HepG2 (cell line): ENCODE measurements at regions not wholly inside any gene's neighbourhood (a gene's known extent, or its start where the extent isn't known, plus 50 kb on each side); places are given as distances from the start of the nearest gene placed in this dataset.

ENCODE experiments used
- ATAC-seq: fragments of 200-7000 bp; cut with Tn5 transposase; 3 replicates; pipeline ENCODE4 v1.9.1; 2020; ENCODE audit warnings: mild to moderate bottlenecking, moderate library complexity
- BruUV-seq: library from RNA; stranded (reverse); fragments of 400-500 nt; replicated peaks from 2 replicates; lab custom pipeline; 2021; lab: Mats Ljungman, UMichigan
- CTCF ChIA-PET: fragments of 300-600 bp; formaldehyde crosslinking; extraction: SDS; loops from one replicate; lab custom pipeline; 2021; ENCODE audit warnings: low total read pairs, inconsistent platforms, low intra/inter-chr PET ratio; lab: Yijun Ruan, JAX
- POLR2A ChIA-PET: fragments of 350-600 bp; sonication (Branson Sonifier 250); formaldehyde crosslinking; loops from one replicate; lab custom pipeline; 2020; ENCODE audit warnings: antibody characterized with exemption, inconsistent platforms; lab: Yijun Ruan, JAX
- DNase-seq: peaks from one replicate; pipeline ENCODE4 v3.0.0-alpha.2; 2015; ENCODE audit warnings: low spot score
- FAIRE-seq: peaks from 3 replicates; lab custom pipeline; 2011; peaks lifted over from hg19 to GRCh38; lab: Jason Lieb, UNC
- H2AFZ ChIP-seq: one replicate; pipeline ENCODE4 v1.6.1; 2011; ENCODE audit warnings: low read length, inconsistent platforms
- H3K27ac ChIP-seq: fragments of 300-600 bp; 3 replicates; pipeline ENCODE4 v1.8.0; 2011; ENCODE audit warnings: mixed run types, mild to moderate bottlenecking, mixed read lengths, low read length, inconsistent platforms; ENCODE audit not compliant: insufficient read depth; ENCODE audit errors: extremely low read length
- H3K27me3 ChIP-seq, 2 experiments: fragments of 200-600 bp in 1 of 2; 2 replicates in 1 of 2; 3 replicates in 1 of 2; pipeline versions ENCODE4 v1.6.0 to v1.8.0; 2011; ENCODE audit warnings: low read length in 2 of 2, mild to moderate bottlenecking in 2 of 2, moderate library complexity in 2 of 2, inconsistent platforms in 1 of 2; ENCODE audit not compliant: insufficient read depth in 2 of 2, control insufficient read depth in 1 of 2
- H3K36me3 ChIP-seq, 2 experiments: fragments of 200-600 bp in 1 of 2; replicated peaks in 1 of 2; 2 replicates in 1 of 2; 3 replicates in 1 of 2; pipeline versions ENCODE4 v1.5.1 to v1.8.0; 2011; ENCODE audit warnings: low read length in 2 of 2, inconsistent platforms in 1 of 2; ENCODE audit not compliant: insufficient read depth in 2 of 2, control insufficient read depth in 1 of 2
- H3K4me1 ChIP-seq: 2 replicates; pipeline ENCODE4 v1.5.1; 2012; ENCODE audit warnings: low read length, inconsistent platforms; ENCODE audit not compliant: insufficient read depth
- H3K4me2 ChIP-seq: 2 replicates; pipeline ENCODE4 v1.6.0; 2011; ENCODE audit warnings: low read depth, low read length, inconsistent platforms
- H3K4me3 ChIP-seq, 3 experiments: fragments of 200-600 bp in 1 of 3; sonication (generic), shearing (Covaris generic) in 1 of 3; replicated peaks in 1 of 3; 2 replicates each; pipeline ENCODE4 v1.5.1; 2011 to 2016; ENCODE audit warnings: low read length in 3 of 3, inconsistent platforms in 2 of 3, low read depth in 2 of 3, mild to moderate bottlenecking in 2 of 3, control low read depth in 1 of 3, mixed read lengths in 1 of 3; ENCODE audit not compliant: insufficient read depth in 1 of 3
- H3K79me2 ChIP-seq: one replicate; pipeline ENCODE4 v1.6.1; 2011; ENCODE audit warnings: low read length, inconsistent platforms; ENCODE audit not compliant: insufficient read depth
- H3K9ac ChIP-seq: 2 replicates; pipeline ENCODE4 v1.6.0; 2011; ENCODE audit warnings: mild to moderate bottlenecking, low read depth, low read length, inconsistent platforms; ENCODE audit not compliant: insufficient read depth
- H3K9me3 ChIP-seq: 2 replicates; pipeline ENCODE4 v1.5.1; 2012; ENCODE audit warnings: mild to moderate bottlenecking, low read length
- H4K20me1 ChIP-seq: 2 replicates; pipeline ENCODE4 v1.6.0; 2011; ENCODE audit warnings: inconsistent platforms, mild to moderate bottlenecking, low read length, moderate library complexity; ENCODE audit not compliant: insufficient read depth
- CBX1 ChIP-seq: IDR thresholded peaks from one replicate; pipeline ENCODE4 v1.6.1; 2016; ENCODE audit warnings: antibody characterized with exemption, low read depth
- FOXA1 ChIP-seq, 2 experiments: fragments of 450-650 bp in 1 of 2; sonication (generic) in 1 of 2; formaldehyde crosslinking in 1 of 2; IDR thresholded peaks; 2 replicates each; pipeline versions ENCODE4 v1.4.0 to v1.6.1; 2016 to 2020; ENCODE audit warnings: missing genetic modification reagents in 1 of 2
- MIXL1 ChIP-seq: IDR thresholded peaks from 2 replicates; pipeline ENCODE4 v1.6.1; 2016
- NKX3-1 ChIP-seq: sonication (generic); formaldehyde crosslinking; IDR thresholded peaks from 2 replicates; pipeline ENCODE4 v1.5.0; 2020; ENCODE audit warnings: missing genetic modification reagents
- PAX8 ChIP-seq: sonication (generic); formaldehyde crosslinking; IDR thresholded peaks from 2 replicates; pipeline ENCODE4 v1.8.0; 2022; ENCODE audit warnings: mild to moderate bottlenecking, missing genetic modification reagents, borderline replicate concordance
- SALL1 ChIP-seq: sonication (generic); formaldehyde crosslinking; IDR thresholded peaks from 2 replicates; pipeline ENCODE4 v1.8.0; 2022; ENCODE audit warnings: mild to moderate bottlenecking, missing genetic modification reagents
- SKIL ChIP-seq: sonication (generic); formaldehyde crosslinking; IDR thresholded peaks from 2 replicates; pipeline ENCODE4 v1.8.0; 2022; ENCODE audit warnings: missing genetic modification reagents, mild to moderate bottlenecking, moderate library complexity, borderline replicate concordance
- SNAPC2 ChIP-seq: sonication (generic); formaldehyde crosslinking; IDR thresholded peaks from 2 replicates; pipeline ENCODE4 v1.8.1; 2022; ENCODE audit warnings: mild to moderate bottlenecking, missing genetic modification reagents
- YY1 ChIP-seq: IDR thresholded peaks from 2 replicates; pipeline ENCODE4 v1.6.1; 2011; ENCODE audit warnings: low read length, low read depth, moderate library complexity, mild to moderate bottlenecking; ENCODE audit not compliant: insufficient read depth, insufficient replicate concordance
- ZBTB21 ChIP-seq: sonication (generic); formaldehyde crosslinking; IDR thresholded peaks from 2 replicates; pipeline ENCODE4 v1.4.0; 2020; ENCODE audit warnings: missing genetic modification reagents
- ZBTB25 ChIP-seq: IDR thresholded peaks from 2 replicates; pipeline ENCODE4 v1.6.1; 2018; ENCODE audit warnings: missing genetic modification reagents
- ZNF101 ChIP-seq: sonication (generic); formaldehyde crosslinking; IDR thresholded peaks from 2 replicates; pipeline ENCODE4 v1.4.0; 2020; ENCODE audit warnings: mild to moderate bottlenecking, low read depth, missing genetic modification reagents, borderline replicate concordance
- ZNF234 ChIP-seq: sonication (generic); formaldehyde crosslinking; conservative IDR thresholded peaks from 2 replicates; pipeline ENCODE4 v1.5.1; 2020; ENCODE audit warnings: mild to moderate bottlenecking, missing genetic modification reagents
- ZNF276 ChIP-seq: sonication (generic); formaldehyde crosslinking; IDR thresholded peaks from 2 replicates; pipeline ENCODE4 v1.4.0; 2020; ENCODE audit warnings: mild to moderate bottlenecking, low read depth, missing genetic modification reagents
- ZNF354B ChIP-seq: sonication (generic); formaldehyde crosslinking; IDR thresholded peaks from 2 replicates; pipeline ENCODE4 v1.8.0; 2022; ENCODE audit warnings: mild to moderate bottlenecking, missing genetic modification reagents
- ZNF382 ChIP-seq: sonication (generic); formaldehyde crosslinking; IDR thresholded peaks from 2 replicates; pipeline ENCODE4 v1.5.0; 2020; ENCODE audit warnings: missing genetic modification reagents, mild to moderate bottlenecking, borderline replicate concordance
- WGBS: methylation state at CpG from one replicate; pipeline ENCODE4 v1.1.6; 2017; ENCODE audit warnings: low lambda C conversion rate; 5-methylcytosine and 5-hydroxymethylcytosine counted together
- in situ Hi-C: cut with HindIII; loops from 2 replicates; pipeline ENCODE4 v1.10.0; 2017; ENCODE audit warnings: low pct_unique_long_range_greater_than_20kb; ENCODE audit not compliant: extremely low pct_ligation_motif_present
- intact Hi-C: fragments of 100-400 bp; cut with micrococcal nuclease; formaldehyde crosslinking; loops from one replicate; pipeline ENCODE4 v1.10.0; 2022; ENCODE audit not compliant: unreplicated experiment
- TF ChIP-seq, protein P1 (sequence below): sonication (generic); formaldehyde crosslinking; IDR thresholded peaks from 2 replicates; pipeline ENCODE4 v1.8.0; 2022; ENCODE audit warnings: missing genetic modification reagents, low read depth, mild to moderate bottlenecking, borderline replicate concordance

DNA sequence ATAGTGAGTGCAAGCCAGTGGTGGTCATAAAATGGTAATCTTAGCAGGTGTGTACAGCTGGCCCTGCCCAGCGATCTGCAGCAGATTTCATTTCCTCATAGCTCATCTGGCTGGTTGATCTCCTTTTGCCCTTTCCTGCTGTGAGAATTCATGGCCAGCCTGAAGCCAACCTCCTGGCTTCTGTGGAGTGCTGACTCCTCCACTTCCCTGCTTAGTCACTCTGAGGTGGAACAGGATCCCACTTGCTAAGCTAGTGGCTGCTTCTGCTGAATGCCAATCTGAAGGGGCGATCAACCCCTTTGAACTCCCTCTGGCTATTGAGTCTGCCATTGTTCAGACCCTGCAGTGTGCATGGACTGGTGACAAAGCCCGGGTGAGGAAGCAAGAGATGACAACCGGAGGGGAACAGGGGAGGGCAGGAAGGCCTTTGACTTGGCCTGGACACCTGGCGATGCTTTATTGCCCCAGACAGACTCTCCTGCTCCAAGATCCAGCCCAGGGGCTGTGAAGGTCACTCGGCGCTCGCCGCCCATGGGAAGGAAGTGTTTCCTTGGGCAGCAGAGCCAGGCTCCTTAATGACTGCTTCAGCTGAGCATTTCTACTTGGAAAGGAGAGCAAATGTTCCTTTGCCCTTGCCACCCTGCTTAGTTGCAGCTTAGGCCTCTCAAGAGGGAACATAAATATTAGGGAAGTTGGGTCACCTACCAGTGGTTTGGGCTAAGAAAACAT, 341.1 kb downstream of the ZSWIM6 start (continued):
- TF ChIP-seq FOXA1 (IDR thresholded peaks at IDR 0.05) = no peak
- TF ChIP-seq FOXA1 (CRISPR knock-in tag; IDR thresholded peaks at IDR 0.05) = no peak
- no peak for TF ChIP-seq CBX1
- no peak for TF ChIP-seq ZNF234 (CRISPR knock-in tag)
- TF ChIP-seq NKX3-1 (CRISPR knock-in tag) = no peak

DNA sequence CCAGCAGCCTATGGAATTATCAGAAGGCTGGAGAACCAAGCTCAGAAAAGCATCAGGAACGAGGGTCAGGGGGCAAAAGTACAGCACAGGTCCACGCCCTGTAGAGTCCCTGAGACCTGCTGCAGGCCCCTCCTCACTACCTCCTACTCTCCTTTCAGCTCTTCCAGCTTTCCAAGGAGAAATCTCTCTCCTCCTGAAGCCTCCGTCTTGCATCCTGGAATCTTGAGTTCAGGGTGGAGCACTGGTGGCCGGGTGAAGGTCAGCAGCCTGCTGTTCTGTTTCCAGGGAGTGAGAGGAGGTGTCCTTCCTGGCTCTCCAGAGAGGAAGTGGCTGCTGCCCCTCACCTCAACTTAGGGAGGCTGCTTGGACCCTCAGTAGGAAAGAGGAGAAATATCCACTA, 342.3 kb downstream of the ZSWIM6 start:
- no peak overlapping the region for H3K9ac ChIP-seq
- peaks cover 0 to 16% of the 10 kb centered on the region in 2 experiments; a peak in 2 of 5 replicates for H3K27me3 ChIP-seq
- in situ Hi-C loops (loop anchor here (25.0 kb wide), 1 partner anchor 612 kb away; no protein-coding TSS in a partner anchor), intact Hi-C loops (no loop called here)
- ATAC-seq (no peak), FAIRE-seq (no peak), DNase-seq (no peak)
- ChIA-PET CTCF (no interaction called here), POLR2A (no interaction called here)
- no peak overlapping the region for H3K4me3 ChIP-seq
- H3K79me2 ChIP-seq = no peaks in the 10 kb centered on the region
- H3K9me3 ChIP-seq = no peaks in the 10 kb centered on the region
- TF ChIP-seq, protein P1, sequence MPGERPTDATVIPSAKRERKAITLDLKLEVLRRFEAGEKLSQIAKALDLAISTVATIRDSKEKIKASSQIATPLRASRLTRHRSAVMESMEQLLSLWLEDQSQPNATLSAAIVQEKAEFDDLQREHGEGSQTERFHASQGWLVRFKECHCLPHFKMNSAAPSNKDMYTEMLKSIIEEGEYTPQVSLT (CRISPR knock-in tag) = no peak
- TF ChIP-seq YY1 (no peak), ZNF101 (no peak), ZNF276 (CRISPR knock-in tag) (no peak), ZBTB21 (CRISPR knock-in tag) (no peak), ZBTB25 (CRISPR knock-in tag) (no peak), SALL1 (CRISPR knock-in tag) (no peak), PAX8 (no peak), SKIL (CRISPR knock-in tag) (no peak), ZNF382 (CRISPR knock-in tag) (no peak), ZNF354B (CRISPR knock-in tag) (no peak), MIXL1 (no peak), SNAPC2 (CRISPR knock-in tag) (no peak)
- no peak overlapping the region for H2AFZ ChIP-seq
- no peaks in the 10 kb centered on the region for H3K4me1 ChIP-seq
- no TSS peak for BruUV-seq
- H3K36me3 ChIP-seq = no peaks in the 10 kb centered on the region
- H3K27ac ChIP-seq = no peak overlapping the region
- no peaks in the 10 kb centered on the region for H4K20me1 ChIP-seq
- no peak overlapping the region for H3K4me2 ChIP-seq
- 4% methylated on average over 4 of the region's 4 CpGs for WGBS
